IPS-18c (cell line): ENCODE measurements at regions not wholly inside any gene's neighbourhood (a gene's known extent, or its start where the extent isn't known, plus 50 kb on each side); places are given as distances from the start of the nearest gene placed in this dataset.

Experiments used
- H3K4me3 ChIP-seq: 2 replicates; pipeline ENCODE4 v1.7.0; 2013; ENCODE audit warnings: low read depth, mild to moderate bottlenecking, low read length, moderate library complexity; ENCODE audit not compliant: insufficient read depth
- H3K9me3 ChIP-seq: one replicate; pipeline ENCODE4 v1.6.1; 2013; ENCODE audit warnings: mild to moderate bottlenecking, low read length, moderate library complexity; ENCODE audit not compliant: control insufficient read depth, insufficient read depth

DNA sequence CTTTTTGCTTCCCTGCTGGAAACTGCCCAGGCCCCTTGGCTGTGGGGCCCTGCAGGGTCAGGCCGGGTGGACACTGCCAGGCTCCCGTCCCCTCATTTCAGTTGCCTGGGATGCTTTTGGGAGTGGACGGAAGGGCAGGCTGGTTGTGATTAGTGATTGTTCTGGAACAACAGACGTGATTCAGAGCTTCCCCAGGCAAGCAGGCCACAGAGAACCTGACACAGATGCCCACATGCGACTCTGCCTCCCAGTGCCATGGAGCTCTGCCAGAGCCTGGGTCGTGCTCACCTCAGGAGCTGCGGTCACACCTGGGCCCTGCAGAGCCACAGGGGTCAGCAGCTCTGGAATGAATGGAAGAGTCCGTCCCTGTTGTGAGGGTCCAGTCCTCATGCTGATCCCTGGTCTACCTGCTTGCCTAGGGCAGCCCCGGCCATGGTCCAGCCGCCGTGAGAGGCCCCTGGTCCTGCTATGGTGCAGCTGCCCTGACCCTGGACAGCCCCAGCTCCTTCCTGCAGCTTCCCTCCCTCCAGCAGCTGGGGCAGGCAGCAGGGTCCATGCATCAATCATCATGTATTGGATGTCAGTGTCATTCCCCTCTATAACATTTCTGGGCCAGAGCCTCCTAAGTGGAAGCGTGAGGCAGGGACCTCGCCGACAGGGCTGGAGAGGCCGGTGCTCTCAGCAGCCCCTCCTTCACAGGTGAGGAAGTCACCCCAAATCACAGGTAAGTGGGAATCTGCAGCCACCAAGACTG, 518.6 kb upstream of the MYT1L start:
- Histone ChIP-seq H3K4me3 (no peak overlapping the region), H3K9me3 (peaks cover 2% of the 10 kb centered on the region)

GRCh38 chr2:2848621-2849333, 517.7 kb upstream of the MYT1L start:
- H3K4me3 ChIP-seq: no peak overlapping the region
- H3K9me3 ChIP-seq: peaks cover 2% of the 10 kb centered on the region

- Histone ChIP-seq H3K4me3 (no peak overlapping the region), H3K9me3 (peaks cover 2% of the 10 kb centered on the region)
These were observed 517.1 kb upstream of the MYT1L start for GRCh38 chr2:2848198-2848597.

DNA sequence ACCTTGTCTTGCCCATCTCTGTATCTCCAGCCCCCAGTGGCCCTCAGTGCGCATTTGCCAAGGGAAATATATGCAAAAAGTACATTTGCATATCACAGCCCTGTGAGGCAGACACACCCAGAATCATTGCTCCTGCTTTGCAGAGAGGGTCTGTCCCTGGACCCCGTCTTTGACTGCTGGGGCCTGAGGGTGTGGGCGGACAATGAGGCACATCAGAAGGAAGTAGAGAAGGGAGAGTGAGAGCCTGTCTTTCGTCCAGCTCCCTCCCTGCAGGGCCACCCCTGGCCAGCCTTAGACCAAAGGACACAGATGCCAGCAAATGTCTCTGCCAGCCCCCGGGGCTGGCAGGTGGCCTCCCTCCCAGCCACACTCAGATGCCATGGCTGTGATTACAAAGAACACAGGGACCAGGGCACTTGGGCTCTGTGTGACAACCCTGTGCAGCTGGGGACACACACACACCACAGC, 516.2 kb upstream of the MYT1L start:
- no peak overlapping the region for H3K4me3 ChIP-seq
- H3K9me3 ChIP-seq: peaks cover 2% of the 10 kb centered on the region

- Histone ChIP-seq H3K9me3 (peaks cover 2% of the 10 kb centered on the region), H3K4me3 (no peak overlapping the region)
These were observed 515.5 kb upstream of the MYT1L start for GRCh38 chr2:2846332-2847208.

- H3K4me3 ChIP-seq: no peak overlapping the region
- H3K9me3 ChIP-seq: no peaks in the 10 kb centered on the region
These were observed 514.8 kb upstream of the MYT1L start for GRCh38 chr2:2845806-2846315.

GRCh38 chr2:2845267-2845666, 514.2 kb upstream of the MYT1L start:
- no peaks in the 10 kb centered on the region for H3K9me3 ChIP-seq

DNA sequence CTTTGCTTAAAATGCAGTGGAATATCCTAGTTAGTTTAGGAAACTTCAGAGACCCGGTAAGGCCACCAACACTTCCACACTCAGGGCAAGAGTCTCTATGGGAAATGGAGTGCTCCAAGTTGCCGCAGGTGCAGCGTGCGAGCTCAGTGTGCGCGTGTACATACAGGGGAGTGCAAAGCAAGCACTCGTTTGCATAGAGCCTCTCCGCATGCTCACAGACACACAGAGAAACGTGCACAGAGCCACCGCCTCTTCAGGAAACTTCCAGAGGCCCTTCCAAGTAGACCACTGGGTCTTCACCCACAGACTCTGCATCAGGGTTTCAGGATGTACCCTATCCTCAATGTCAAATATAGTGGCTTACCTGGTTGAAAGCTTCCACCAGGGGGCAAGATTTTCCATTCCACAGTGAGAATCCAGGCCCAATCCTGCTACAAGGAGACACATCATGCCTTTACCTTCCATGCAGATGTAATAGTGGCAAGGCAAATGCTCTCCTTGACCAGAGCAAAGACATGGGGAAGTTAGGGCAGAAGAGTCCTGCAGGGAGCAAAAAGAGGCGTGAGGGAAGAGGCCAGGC, 513.0 kb upstream of the MYT1L start:
- no peaks in the 10 kb centered on the region for H3K9me3 ChIP-seq
- H3K4me3 ChIP-seq: no peak overlapping the region

More at GRCh38 chr2:2845267-2845666, 514.2 kb upstream of the MYT1L start:
- H3K4me3 ChIP-seq: no peak overlapping the region

DNA sequence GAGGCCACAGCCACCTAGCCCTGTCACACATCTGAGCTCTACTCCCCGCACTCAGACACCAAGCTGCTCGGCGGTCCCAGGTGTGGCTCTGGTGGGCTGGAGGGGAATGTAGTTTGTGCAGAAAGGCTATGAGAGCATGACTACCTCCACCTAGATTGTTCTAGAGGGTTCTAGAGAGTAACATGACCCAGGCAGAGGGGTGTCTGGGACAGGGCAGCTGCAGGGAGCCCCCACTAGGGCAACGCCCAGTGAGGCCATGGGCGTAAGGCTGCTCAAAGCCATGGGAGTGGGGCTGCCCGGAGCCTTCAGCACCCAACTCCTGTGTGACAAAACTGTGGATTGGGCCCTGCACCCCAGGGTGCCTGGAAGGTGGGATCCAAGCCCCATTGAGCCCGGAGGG, 511.4 kb upstream of the MYT1L start:
- Histone ChIP-seq H3K4me3 (no peak overlapping the region), H3K9me3 (no peaks in the 10 kb centered on the region)

DNA sequence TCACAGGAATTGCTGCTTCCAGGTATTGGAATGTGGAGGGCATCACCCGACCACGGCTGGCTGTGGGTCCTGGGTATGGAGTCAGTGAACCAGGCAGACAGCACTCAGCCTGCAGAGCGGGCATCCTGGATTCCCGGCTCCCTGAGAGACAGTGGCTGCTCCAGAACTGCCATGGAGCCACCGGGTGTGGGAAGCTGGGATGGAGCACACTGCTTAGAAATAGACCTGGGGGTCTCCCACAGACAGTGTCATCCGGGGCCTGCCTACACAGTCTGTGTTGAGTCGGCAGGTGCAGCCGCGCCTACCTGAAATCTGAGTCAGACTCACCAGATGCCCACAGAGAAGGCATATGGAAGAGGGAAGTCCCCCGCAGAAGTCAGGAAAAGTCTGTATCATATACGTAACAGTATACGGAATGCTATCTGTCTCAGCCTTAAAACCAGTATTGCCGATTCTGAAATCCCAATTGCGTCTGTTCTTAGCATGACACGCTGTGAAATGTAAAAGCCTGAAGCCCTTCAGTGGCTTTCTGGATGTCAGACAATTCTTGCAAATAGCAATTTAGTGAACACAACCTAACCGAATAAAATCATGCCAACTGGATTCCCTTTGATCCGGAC, 509.7 kb upstream of the MYT1L start:
- Histone ChIP-seq H3K4me3 (no peak overlapping the region), H3K9me3 (no peaks in the 10 kb centered on the region)

DNA sequence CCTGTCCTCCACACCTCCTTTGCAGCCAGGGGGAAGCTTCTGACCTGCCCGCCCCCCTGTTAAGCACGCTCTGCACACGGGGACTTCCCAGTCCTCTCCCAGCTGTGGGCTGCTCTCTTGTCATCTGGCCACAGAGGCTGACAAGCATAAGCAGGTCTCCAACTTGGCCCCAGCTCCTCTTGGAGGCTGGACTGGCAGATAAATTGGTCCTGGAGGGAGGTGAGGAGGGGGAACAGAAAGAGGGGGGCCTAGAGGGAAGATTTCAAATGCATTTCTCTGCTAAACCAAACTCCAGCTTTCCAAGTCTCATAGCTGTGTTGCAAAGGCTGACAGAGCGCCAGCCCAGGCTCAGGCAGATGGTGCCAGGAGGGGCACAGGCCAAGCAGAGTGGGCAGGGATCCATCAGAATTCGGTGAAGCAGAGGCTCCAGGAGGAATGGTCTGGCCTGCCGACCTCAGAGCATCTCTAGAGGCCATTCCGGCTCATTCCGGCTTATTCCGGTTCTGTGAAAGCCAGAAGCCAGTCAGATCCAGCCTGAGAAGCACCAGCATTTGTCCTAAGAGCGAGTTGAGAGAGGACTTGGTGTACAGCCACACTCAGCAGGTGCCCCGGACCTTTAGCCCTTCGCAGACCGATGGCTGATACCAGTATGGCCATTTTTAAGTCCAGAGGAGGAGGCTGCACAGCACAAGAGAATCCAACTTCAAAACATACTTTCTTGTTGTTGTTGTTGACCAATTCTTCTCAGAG, 508.9 kb upstream of the MYT1L start:
- no peaks in the 10 kb centered on the region for H3K9me3 ChIP-seq

GRCh38 chr2:2839393-2839781, 508.3 kb upstream of the MYT1L start:
- no peaks in the 10 kb centered on the region for H3K9me3 ChIP-seq

More for the DNA sequence above, 508.9 kb upstream of the MYT1L start:
- no peak overlapping the region for H3K4me3 ChIP-seq

DNA sequence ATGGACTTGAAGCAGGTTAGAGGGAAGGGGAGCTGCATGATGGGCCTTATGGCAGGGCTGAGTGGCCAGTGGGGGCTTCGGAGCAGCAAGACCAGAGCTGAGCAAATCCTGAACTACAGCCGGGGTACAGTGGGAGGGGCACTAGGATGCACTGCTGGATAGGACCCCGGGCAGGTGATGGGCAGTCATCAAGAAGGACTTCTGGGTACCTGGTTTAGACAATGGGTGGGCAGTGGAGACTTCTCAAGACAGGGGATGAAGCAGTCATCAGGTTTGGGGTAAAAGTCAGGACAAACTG, 507.4 kb upstream of the MYT1L start:
- H3K9me3 ChIP-seq: no peaks in the 10 kb centered on the region
- H3K4me3 ChIP-seq: no peak overlapping the region

More at GRCh38 chr2:2839393-2839781, 508.3 kb upstream of the MYT1L start:
- no peak overlapping the region for H3K4me3 ChIP-seq

DNA sequence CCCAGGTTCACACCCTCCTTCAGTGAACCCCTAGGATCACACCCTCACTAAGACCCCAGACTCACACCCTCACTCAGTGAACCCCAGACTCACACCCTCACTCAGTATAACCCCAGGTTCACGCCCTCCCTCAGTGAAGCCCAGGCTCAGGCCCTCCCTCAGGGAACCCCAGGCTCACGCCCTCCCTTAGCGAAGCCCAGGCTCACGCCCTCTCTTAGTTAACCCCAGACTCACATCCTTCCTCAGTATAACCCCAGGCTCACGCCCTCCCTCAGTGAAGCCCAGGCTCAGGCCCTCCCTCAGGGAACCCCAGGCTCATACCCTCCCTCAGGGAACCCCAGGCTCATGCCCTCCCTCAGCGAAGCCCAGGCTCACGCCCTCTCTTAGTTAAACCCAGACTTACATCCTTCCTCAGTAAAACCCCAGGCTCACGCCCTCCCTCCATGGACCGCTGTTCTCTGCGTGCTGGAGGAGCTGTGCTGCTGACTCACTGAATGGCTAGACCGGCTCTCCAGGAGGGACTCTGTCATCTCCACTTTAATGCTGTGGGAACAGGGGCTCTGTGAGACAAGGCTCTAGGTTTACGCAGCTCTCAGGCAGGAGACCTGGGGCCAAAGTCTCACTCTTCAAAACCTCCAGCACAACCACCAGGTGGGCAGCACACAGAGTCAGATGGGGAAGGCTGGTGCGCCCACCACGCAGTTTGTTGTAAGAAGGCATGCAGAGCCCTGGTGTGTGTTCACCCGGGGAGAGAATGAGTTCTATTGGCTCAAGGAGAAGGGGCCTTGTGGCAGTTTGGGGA, 506.9 kb upstream of the MYT1L start:
- no peaks in the 10 kb centered on the region for H3K9me3 ChIP-seq
- no peak overlapping the region for H3K4me3 ChIP-seq

DNA sequence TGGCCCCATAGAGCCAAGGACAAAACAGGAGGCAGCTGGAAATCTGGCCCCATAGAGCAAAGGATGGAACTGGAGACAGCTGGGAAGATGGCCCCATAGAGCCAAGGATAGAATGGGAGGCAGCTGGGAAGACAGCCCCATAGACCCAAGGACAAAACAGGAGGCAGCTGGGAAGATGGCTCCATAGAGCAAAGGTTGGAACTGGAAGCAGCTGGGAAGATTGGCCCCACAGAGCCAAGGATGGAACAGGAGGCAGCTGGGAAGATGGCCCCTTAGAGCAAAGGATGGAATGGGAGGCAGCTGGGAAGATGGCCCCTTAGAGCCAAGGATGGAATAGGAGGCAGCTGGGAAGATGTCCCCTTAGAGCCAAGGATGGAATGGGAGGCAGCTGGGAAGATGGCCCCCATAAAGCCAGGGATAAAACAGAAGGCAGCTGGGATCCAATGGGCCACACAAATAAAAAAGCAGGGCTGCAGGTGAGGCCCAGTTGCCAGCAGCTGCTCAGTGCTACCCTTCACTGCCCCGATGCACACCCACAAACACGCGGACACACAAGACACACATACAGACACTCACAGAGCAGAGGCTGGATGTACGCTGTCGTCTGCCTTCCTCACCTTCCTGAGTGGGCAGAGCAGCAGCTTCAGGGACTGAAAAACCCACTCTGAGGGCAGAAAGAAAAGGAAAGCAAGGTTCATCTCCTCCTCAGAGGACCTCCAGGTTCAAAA, 505.4 kb upstream of the MYT1L start:
- no peak overlapping the region for H3K4me3 ChIP-seq
- H3K9me3 ChIP-seq: no peaks in the 10 kb centered on the region
